ENCODE measurements at regions not wholly inside any gene's neighbourhood (a gene's known extent, or its start where the extent isn't known, plus 50 kb on each side); places are given as distances from the start of the nearest gene placed in this dataset.
"Not testable (repeated sequence)": the region's sequence is repeated elsewhere in the genome, so short reads cannot be mapped to it uniquely, and the experiment has no call there.

DNA sequence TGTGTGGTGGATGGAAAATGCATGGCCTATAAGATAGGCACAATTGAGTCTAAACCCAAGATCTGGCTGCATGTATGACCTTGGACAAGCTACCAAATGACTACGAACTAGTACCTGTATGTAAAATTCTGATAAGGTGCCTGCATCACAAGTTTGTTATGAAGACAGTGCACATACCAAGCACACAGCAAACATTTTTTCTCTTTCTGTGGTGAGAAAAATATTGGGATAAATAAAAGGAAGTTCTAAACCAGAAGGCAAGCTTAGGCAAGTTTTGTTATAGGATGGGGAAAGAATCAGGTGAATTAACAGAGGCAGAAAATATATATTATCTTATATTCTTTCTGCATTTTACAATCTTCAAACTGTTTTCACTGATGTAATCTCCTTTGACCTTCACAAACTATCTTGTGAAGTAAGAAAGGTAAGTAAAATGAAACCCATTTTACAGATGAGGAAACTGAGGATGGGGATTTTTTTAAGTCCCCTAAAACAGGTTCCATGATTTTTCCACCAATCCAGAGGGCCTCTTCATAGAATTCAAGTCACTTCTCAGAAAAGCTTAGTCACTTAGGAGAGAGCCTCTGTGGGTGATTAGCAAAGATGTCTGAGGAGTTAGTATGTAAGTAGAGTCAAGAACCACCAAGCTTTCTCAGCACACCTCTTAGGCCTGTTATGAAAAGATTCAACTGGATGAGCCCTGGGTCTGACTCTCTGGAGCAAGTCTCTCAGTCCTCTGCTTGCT is 132.0 kb upstream of the RAP1B start:
- DNase-seq (ENCODE audit: low read depth in 2 of 2): no peak

DNA sequence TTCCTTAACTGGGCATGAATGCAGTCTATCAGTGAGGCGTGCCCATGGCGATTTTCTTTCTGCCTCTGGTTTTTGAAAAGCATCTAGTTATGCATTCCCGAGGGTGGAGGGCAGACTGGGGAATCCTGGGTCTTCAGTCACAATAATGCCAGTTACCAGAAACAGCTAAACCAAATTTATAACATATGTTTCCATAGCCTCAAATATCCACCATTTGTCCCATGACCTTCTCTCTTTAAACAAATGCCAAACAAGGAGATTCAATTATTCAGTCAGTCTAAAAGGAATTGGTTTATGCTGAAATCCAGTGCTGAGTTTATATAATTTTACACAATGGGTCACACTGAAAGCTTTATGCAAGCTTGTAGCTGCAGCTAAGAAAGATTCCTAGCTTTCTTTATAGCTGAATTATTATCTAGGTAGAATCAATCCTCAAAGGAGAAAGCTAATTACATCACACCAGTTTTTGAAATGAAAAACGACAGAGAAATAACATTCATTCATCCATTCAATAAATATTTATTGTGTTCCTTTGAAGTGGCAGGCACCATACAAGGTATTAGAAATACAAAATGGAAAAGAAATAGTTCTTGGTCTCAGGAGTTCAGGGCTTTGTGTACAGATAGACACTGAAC is 131.3 kb upstream of the RAP1B start:
- DNase-seq (ENCODE audit: low read depth in 2 of 2): no peak

GRCh38 chr12:68479896-68480291 is 130.8 kb upstream of the RAP1B start:
- no peak for DNase-seq (ENCODE audit: low read depth in 2 of 2)

- DNase-seq (ENCODE audit: low read depth in 2 of 2): no peak
Measured at GRCh38 chr12:68480526-68480925, 130.2 kb upstream of the RAP1B start.

- DNase-seq (ENCODE audit: low read depth in 2 of 2): no peak
Measured at GRCh38 chr12:68481181-68481941, 129.3 kb upstream of the RAP1B start.

DNA sequence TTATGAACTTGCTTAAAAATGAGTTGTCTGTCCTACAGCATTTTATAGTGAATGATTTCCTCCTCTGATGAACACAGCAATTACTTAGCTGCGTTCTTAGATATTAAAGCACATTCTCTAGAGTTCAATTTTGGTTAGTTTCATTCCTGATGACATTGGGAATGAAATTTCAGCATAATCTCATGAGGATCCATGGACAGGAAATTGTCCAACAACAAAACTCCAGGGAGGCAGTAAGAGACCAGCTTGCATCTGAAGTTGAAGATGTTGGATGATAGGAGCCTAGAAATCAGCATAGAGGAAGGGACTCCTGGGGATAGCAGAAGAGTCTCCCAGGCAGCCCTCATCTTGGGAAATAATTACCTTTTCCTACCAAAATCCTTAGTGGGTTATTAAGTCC is 128.7 kb upstream of the RAP1B start:
- no peak for DNase-seq (ENCODE audit: low read depth in 2 of 2)

- DNase-seq (ENCODE audit: low read depth in 2 of 2): no peak
Measured at GRCh38 chr12:68482660-68483059, 128.0 kb upstream of the RAP1B start.

GRCh38 chr12:68483592-68484383 is 126.9 kb upstream of the RAP1B start:
- no peak for DNase-seq (ENCODE audit: low read depth in 2 of 2)

DNA sequence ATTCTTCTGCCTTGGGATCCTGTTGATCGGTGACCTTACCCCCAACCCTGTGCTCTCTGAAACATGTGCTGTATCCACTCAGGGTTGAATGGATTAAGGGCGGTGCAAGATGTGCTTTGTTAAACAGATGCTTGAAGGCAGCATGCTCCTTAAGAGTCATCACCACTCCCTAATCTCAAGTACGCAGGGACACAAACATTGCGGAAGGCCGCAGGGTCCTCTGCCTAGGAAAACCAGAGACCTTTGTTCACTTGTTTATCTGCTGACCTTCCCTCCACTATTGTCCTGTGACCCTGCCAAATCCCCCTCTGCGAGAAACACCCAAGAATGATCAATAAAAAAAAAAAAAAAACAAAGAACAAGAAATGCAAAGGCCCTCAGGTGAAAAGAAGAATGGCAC is 126.1 kb upstream of the RAP1B start:
- not testable (repeated sequence) for DNase-seq (ENCODE audit: low read depth in 2 of 2)

DNA sequence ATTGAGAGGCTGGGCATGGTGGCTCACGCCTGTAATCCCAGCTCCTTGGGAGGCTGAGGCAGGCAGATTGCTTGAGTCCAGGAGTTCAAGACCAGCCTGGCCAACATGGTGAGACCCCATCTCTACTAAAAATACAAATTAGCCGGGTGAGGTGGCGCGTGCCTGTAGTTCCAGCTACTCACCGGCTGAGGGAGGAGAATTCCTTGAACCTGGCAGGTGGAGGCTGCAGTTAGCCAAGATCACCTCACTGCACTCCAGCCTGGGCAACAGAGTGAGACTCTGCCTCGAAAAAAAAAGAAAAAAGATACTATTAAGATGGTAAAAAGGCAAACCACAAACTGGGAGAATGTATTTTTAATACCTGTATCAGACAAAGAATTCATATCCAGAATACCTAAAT is 124.2 kb upstream of the RAP1B start:
- DNase-seq (ENCODE audit: low read depth in 2 of 2): not testable (repeated sequence)

DNA sequence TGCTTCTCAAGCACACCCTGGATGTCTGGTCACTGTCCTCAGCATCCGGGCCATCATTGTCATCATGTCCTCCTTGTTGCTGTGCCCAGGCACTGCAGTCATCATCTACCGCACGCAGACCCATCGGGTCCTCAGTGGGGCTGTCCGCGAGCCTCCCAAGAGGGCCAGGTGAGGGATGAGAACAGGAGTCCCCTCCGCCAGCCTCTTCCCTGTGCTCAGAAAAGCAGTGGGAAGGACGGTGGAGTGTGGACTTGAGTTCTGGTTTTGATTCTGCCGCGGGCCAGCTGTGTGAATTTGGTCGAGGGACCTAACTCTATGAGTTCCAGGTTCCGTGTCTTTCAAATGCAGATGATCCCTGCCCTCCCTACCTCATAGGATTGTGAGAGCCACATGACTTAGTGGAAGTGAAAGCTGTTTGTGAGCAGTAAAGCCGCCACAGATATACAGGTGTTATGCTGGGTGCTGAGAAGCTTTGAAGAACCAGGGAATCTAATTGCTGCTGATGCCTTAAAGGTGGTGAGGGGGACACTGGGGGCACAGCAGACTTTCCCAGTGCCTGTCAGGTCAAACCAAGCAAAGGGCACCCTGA is 122.9 kb upstream of the RAP1B start:
- DNase-seq (ENCODE audit: low read depth in 2 of 2): no peak

- DNase-seq (ENCODE audit: low read depth in 2 of 2): no peak
Measured at GRCh38 chr12:68489273-68489672, 121.4 kb upstream of the RAP1B start.

- DNase-seq (ENCODE audit: low read depth in 2 of 2): no peak
Measured at GRCh38 chr12:68490476-68490875, 120.2 kb upstream of the RAP1B start.

- no peak for DNase-seq (ENCODE audit: low read depth in 2 of 2)
Measured at GRCh38 chr12:68491204-68491960, 119.3 kb upstream of the RAP1B start.

GRCh38 chr12:68495336-68496070 is 115.2 kb upstream of the RAP1B start:
- DNase-seq (ENCODE audit: low read depth in 2 of 2): no peak

- DNase-seq (ENCODE audit: low read depth in 2 of 2): no peak
Measured at GRCh38 chr12:68497107-68497506, 113.6 kb upstream of the RAP1B start.

- DNase-seq (ENCODE audit: low read depth in 2 of 2): no peak
Measured at GRCh38 chr12:68497702-68498101, 113.0 kb upstream of the RAP1B start.

GRCh38 chr12:68498736-68499135 is 112.0 kb upstream of the RAP1B start:
- no peak for DNase-seq (ENCODE audit: low read depth in 2 of 2)

GRCh38 chr12:68499616-68500015 is 111.1 kb upstream of the RAP1B start:
- no peak for DNase-seq (ENCODE audit: low read depth in 2 of 2)

DNA sequence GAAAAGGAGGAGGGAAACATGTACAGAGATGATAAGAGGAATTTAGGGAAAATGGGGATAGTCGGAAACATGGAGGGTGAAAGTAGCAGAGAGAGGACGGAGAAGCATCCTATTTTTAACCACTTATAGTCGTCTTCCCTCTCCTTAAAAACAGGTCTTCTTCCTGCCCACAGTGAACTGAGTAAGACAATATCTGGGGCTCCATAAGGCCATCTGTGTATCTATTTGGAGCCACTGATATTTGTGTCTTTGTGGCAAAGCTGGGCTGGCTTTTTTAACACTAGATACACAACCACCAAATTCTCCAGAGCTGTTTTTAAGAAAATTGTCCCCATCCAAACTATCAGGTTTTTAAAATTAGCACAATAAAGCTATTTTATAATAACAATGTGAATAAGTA is 109.5 kb upstream of the RAP1B start:
- no peak for DNase-seq (ENCODE audit: low read depth in 2 of 2)
